H1 (cell line): ENCODE measurements at regions not wholly inside any gene's neighbourhood (a gene's known extent, or its start where the extent isn't known, plus 50 kb on each side); places are given as distances from the start of the nearest gene placed in this dataset.

Experiments used
- CTCF ChIA-PET: fragments of 300-600 bp; sonication (Branson Sonifier 250); formaldehyde crosslinking; loops from one replicate; lab custom pipeline; 2021; ENCODE audit not compliant: partially characterized antibody; lab: Charles Lee
- POLR2A ChIA-PET: fragments of 300-600 bp; sonication (Branson Sonifier 250); formaldehyde crosslinking; loops from one replicate; lab custom pipeline; 2021; ENCODE audit warnings: inconsistent platforms; ENCODE audit not compliant: partially characterized antibody; lab: Charles Lee
- DNase-seq, 2 experiments: peaks; one replicate each; pipeline versions ENCODE4 v3.0.0 to v3.0.0-alpha.2; 2010 to 2022; ENCODE audit warnings: low spot score in 2 of 2, low read depth in 1 of 2, mixed read lengths in 1 of 2
- FAIRE-seq: peaks from 2 replicates; lab custom pipeline; 2011; peaks lifted over from hg19 to GRCh38; lab: Jason Lieb, UNC
- H2AFZ ChIP-seq: 2 replicates; pipeline ENCODE4 v1.8.1; 2012; ENCODE audit warnings: low read length, inconsistent platforms
- H2AK5ac ChIP-seq: 2 replicates; pipeline ENCODE4 v1.6.1; 2013; ENCODE audit warnings: low read depth, low read length
- H2BK120ac ChIP-seq: replicated peaks from 2 replicates; pipeline ENCODE3; 2013; ENCODE audit warnings: low read depth, low read length, inconsistent platforms
- H2BK12ac ChIP-seq: 2 replicates; pipeline ENCODE4 v1.6.1; 2013; ENCODE audit warnings: low read depth, low read length
- H2BK15ac ChIP-seq: 2 replicates; pipeline ENCODE4 v1.6.1; 2013; ENCODE audit warnings: low read length
- H2BK20ac ChIP-seq: 2 replicates; pipeline ENCODE4 v1.6.1; 2013; ENCODE audit warnings: low read length
- H2BK5ac ChIP-seq: 2 replicates; pipeline ENCODE4 v1.6.1; 2013; ENCODE audit warnings: low read depth, low read length
- H3K14ac ChIP-seq: 2 replicates; pipeline ENCODE4 v1.6.1; 2013; ENCODE audit warnings: inconsistent platforms; ENCODE audit not compliant: insufficient read length
- H3K18ac ChIP-seq: 2 replicates; pipeline ENCODE4 v1.6.1; 2013; ENCODE audit warnings: low read length; ENCODE audit errors: extremely low read depth
- H3K23ac ChIP-seq: 2 replicates; pipeline ENCODE4 v1.6.1; 2013; ENCODE audit warnings: inconsistent platforms; ENCODE audit not compliant: insufficient read length
- H3K23me2 ChIP-seq: 2 replicates; pipeline ENCODE4 v1.6.1; 2013; ENCODE audit warnings: low read depth, low read length
- H3K27ac ChIP-seq: 2 replicates; pipeline ENCODE4 v1.6.1; 2011; ENCODE audit warnings: low read depth, low read length, inconsistent platforms
- H3K27me3 ChIP-seq, 4 experiments: replicated peaks in 1 of 4; 1 replicate in 1 of 4; 2 replicates in 3 of 4; pipeline versions ENCODE4 v1.6.1 to v1.8.1; 2011 to 2013; ENCODE audit warnings: low read length in 3 of 4, mild to moderate bottlenecking in 3 of 4, inconsistent platforms in 2 of 4, mixed read lengths in 2 of 4, moderate library complexity in 1 of 4; ENCODE audit not compliant: control insufficient read depth in 3 of 4, insufficient read depth in 3 of 4; ENCODE audit errors: extremely low read depth in 1 of 4
- H3K36me3 ChIP-seq, 4 experiments: 2 replicates each; pipeline versions ENCODE4 v1.6.1 to v1.8.1; 2011 to 2013; ENCODE audit warnings: mild to moderate bottlenecking in 4 of 4, low read length in 3 of 4, moderate library complexity in 2 of 4, control low read depth in 1 of 4, inconsistent platforms in 1 of 4; ENCODE audit not compliant: insufficient read depth in 4 of 4, control insufficient read depth in 2 of 4
- H3K4ac ChIP-seq: replicated peaks from 2 replicates; pipeline ENCODE3; 2013; ENCODE audit warnings: low read length, low read depth, mixed read lengths, inconsistent platforms; ENCODE audit not compliant: insufficient read length
- H3K4me1 ChIP-seq, 4 experiments: replicated peaks in 1 of 4; 1 replicate in 1 of 4; 2 replicates in 3 of 4; pipeline versions ENCODE4 v1.6.1 to v1.8.1; 2011 to 2013; ENCODE audit warnings: low read length in 3 of 4, inconsistent platforms in 2 of 4, mixed read lengths in 1 of 4; ENCODE audit not compliant: insufficient read depth in 4 of 4, control insufficient read depth in 3 of 4
- H3K4me2 ChIP-seq, 2 experiments: 2 replicates each; pipeline versions ENCODE4 v1.6.1 to v1.8.1; 2011 to 2013; ENCODE audit warnings: low read depth in 2 of 2, low read length in 2 of 2, control low read depth in 1 of 2, inconsistent platforms in 1 of 2, mild to moderate bottlenecking in 1 of 2; ENCODE audit not compliant: insufficient read depth in 1 of 2
- H3K4me3 ChIP-seq, 4 experiments: fragments of 200-600, 300-600 bp in 1 of 4; sonication (generic), shearing (Covaris generic), sonication (Bioruptor Twin) in 1 of 4; 2 replicates each; pipeline versions ENCODE4 v1.5.1 to v1.8.1; 2011 to 2016; ENCODE audit warnings: low read length in 4 of 4, low read depth in 3 of 4, control low read depth in 2 of 4, inconsistent platforms in 2 of 4, mild to moderate bottlenecking in 2 of 4, mixed read lengths in 1 of 4, moderate library complexity in 1 of 4; ENCODE audit not compliant: insufficient read depth in 2 of 4; ENCODE audit errors: extremely low read depth in 1 of 4
- H3K56ac ChIP-seq: replicated peaks from 2 replicates; pipeline ENCODE3; 2013; ENCODE audit warnings: low read depth, mild to moderate bottlenecking, mixed read lengths, low read length, inconsistent platforms; ENCODE audit not compliant: insufficient read length
- H3K79me1 ChIP-seq: 2 replicates; pipeline ENCODE4 v1.6.1; 2013; ENCODE audit warnings: low read depth, low read length, control low read depth
- H3K79me2 ChIP-seq, 2 experiments: 2 replicates each; pipeline versions ENCODE4 v1.6.1 to v1.8.1; 2012 to 2013; ENCODE audit warnings: low read length in 2 of 2, mild to moderate bottlenecking in 2 of 2, inconsistent platforms in 1 of 2; ENCODE audit not compliant: insufficient read depth in 2 of 2, control insufficient read depth in 1 of 2
- H3K9ac ChIP-seq, 4 experiments: replicated peaks in 1 of 4; 1 replicate in 1 of 4; 2 replicates in 3 of 4; pipeline versions ENCODE4 v1.6.1 to v1.8.1; 2011 to 2013; ENCODE audit warnings: low read depth in 3 of 4, low read length in 3 of 4, control low read depth in 2 of 4, mild to moderate bottlenecking in 2 of 4, moderate library complexity in 2 of 4, inconsistent platforms in 1 of 4; ENCODE audit errors: extremely low read depth in 1 of 4
- H3K9me3 ChIP-seq, 2 experiments: 2 replicates each; pipeline versions ENCODE4 v1.6.1 to v1.8.1; 2012 to 2013; ENCODE audit warnings: mild to moderate bottlenecking in 2 of 2, moderate library complexity in 2 of 2, control low read depth in 1 of 2, inconsistent platforms in 1 of 2, low read depth in 1 of 2, low read length in 1 of 2, mixed read lengths in 1 of 2; ENCODE audit not compliant: insufficient read depth in 2 of 2
- H4K20me1 ChIP-seq, 2 experiments: replicated peaks in 1 of 2; 2 replicates each; pipeline versions ENCODE3 to v1.8.1; 2011 to 2013; ENCODE audit warnings: inconsistent platforms in 2 of 2, low read length in 2 of 2, mild to moderate bottlenecking in 1 of 2; ENCODE audit not compliant: insufficient read depth in 2 of 2, control insufficient read depth in 1 of 2
- H4K5ac ChIP-seq: 2 replicates; pipeline ENCODE4 v1.6.1; 2013; ENCODE audit warnings: low read length, low read depth, mixed read lengths, inconsistent platforms; ENCODE audit not compliant: insufficient read length
- H4K8ac ChIP-seq: 2 replicates; pipeline ENCODE4 v1.8.0; 2013; ENCODE audit warnings: mild to moderate bottlenecking, moderate library complexity, low read length, inconsistent platforms; ENCODE audit not compliant: insufficient read depth; ENCODE audit errors: extremely low read depth
- H4K91ac ChIP-seq: replicated peaks from 2 replicates; pipeline ENCODE3; 2013; ENCODE audit warnings: low read length, mixed read lengths, inconsistent platforms; ENCODE audit not compliant: insufficient read length
- BCL11A ChIP-seq, 2 experiments: IDR thresholded peaks; one replicate each; pipeline ENCODE4 v1.6.1; 2011; ENCODE audit warnings: low read depth in 2 of 2, low read length in 2 of 2, mild to moderate bottlenecking in 2 of 2
- BRCA1 ChIP-seq: IDR thresholded peaks from 2 replicates; pipeline ENCODE4 v1.6.1; 2012; ENCODE audit warnings: low read depth, low read length, improper control_type of control experiment
- CBX5 ChIP-seq: fragments of 300-800, 300-1000 bp; sonication (generic); IDR thresholded peaks from 2 replicates; pipeline ENCODE4 v1.7.1; 2016; ENCODE audit warnings: antibody characterized with exemption, low read length, low read depth
- CBX8 ChIP-seq: fragments of 300-800, 300-1000 bp; sonication (generic); IDR thresholded peaks from 2 replicates; pipeline ENCODE4 v1.7.1; 2016; ENCODE audit warnings: low read depth, low read length, borderline replicate concordance
- GABPA ChIP-seq: IDR thresholded peaks from 2 replicates; pipeline ENCODE4 v1.6.1; 2011; ENCODE audit warnings: mild to moderate bottlenecking, low read length, moderate library complexity, borderline replicate concordance; ENCODE audit not compliant: insufficient read depth
- GTF2F1 ChIP-seq: IDR thresholded peaks from 2 replicates; pipeline ENCODE4 v1.6.1; 2012; ENCODE audit warnings: low read depth, low read length, improper control_type of control experiment, borderline replicate concordance
- NANOG ChIP-seq: IDR thresholded peaks from 2 replicates; pipeline ENCODE4 v1.6.1; 2011; ENCODE audit warnings: low read length, low read depth, mild to moderate bottlenecking, inconsistent platforms; ENCODE audit not compliant: insufficient read depth, poor library complexity, severe bottlenecking
- RFX5 ChIP-seq: IDR thresholded peaks from 2 replicates; pipeline ENCODE4 v1.6.1; 2011; ENCODE audit warnings: low read depth, low read length, improper control_type of control experiment, borderline replicate concordance
- RXRA ChIP-seq: IDR thresholded peaks from 2 replicates; pipeline ENCODE4 v1.6.1; 2011; ENCODE audit warnings: low read depth, mild to moderate bottlenecking, low read length, moderate library complexity; ENCODE audit not compliant: insufficient read depth
- SIX5 ChIP-seq: IDR thresholded peaks from 2 replicates; pipeline ENCODE4 v1.6.1; 2011; ENCODE audit warnings: mild to moderate bottlenecking, low read depth, low read length
- SRF ChIP-seq: IDR thresholded peaks from 2 replicates; pipeline ENCODE4 v1.6.1; 2011; ENCODE audit warnings: mild to moderate bottlenecking, low read depth, low read length, moderate library complexity
- TBP ChIP-seq: IDR thresholded peaks from 2 replicates; pipeline ENCODE4 v1.6.1; 2011; ENCODE audit warnings: low read depth, low read length, improper control_type of control experiment
- TCF12 ChIP-seq: IDR thresholded peaks from 2 replicates; pipeline ENCODE4 v1.6.1; 2011; ENCODE audit warnings: low read depth, mild to moderate bottlenecking, low read length
- YY1 ChIP-seq: IDR thresholded peaks from 2 replicates; pipeline ENCODE4 v1.6.1; 2011; ENCODE audit warnings: low read depth, mild to moderate bottlenecking, low read length
- ZNF274 ChIP-seq: IDR thresholded peaks from 2 replicates; pipeline ENCODE4 v1.7.0; 2012; ENCODE audit warnings: low read length, borderline replicate concordance; ENCODE audit errors: extremely low read depth
- WGBS, 2 experiments: shearing (Covaris generic) in 1 of 2; methylation state at CpG; one replicate each; pipeline versions ENCODE4 v1.1.6 to v1.1.7; 2013 to 2015; ENCODE audit warnings: low lambda C conversion rate in 2 of 2, mixed read lengths in 2 of 2, inconsistent platforms in 1 of 2, low coverage in 1 of 2, missing lambda C conversion rate in 1 of 2; ENCODE audit not compliant: insufficient replicate concordance in 2 of 2, insufficient coverage in 1 of 2, insufficient read length in 1 of 2; ENCODE audit errors: extremely low coverage in 1 of 2, missing lambda C conversion rate in 1 of 2; 5-methylcytosine and 5-hydroxymethylcytosine counted together

DNA sequence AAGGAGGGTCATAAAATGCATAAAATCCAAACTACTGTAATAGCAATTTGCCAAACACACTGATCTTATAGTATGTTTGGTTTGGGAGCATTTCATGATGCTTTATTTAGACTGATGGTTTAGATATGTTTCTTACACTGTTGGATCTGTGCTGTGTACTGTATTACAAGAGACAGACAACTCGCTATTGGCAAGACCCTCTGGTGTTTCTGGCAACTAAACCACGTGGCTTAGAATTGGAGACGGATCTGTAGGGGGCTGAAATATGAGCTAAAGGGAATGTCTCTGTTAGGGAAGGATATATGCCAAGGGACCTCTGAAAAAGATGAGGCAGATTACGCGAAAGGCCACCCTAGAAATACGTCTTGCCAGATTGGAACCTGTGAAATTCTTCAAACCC is 208.7 kb downstream of the BARX2 start:
- POLR2A ChIA-PET = no interaction called here

More for the DNA sequence above, 208.7 kb downstream of the BARX2 start:
- Histone ChIP-seq H4K20me1 (no peaks in the 10 kb centered on the region), H3K23ac (no peak overlapping the region), H4K91ac (no peak overlapping the region), H2BK20ac (no peak overlapping the region), H2BK5ac (no peak overlapping the region), H3K4me3 (no peak overlapping the region), H3K4me2 (no peak overlapping the region), H3K4me1 (peaks cover 0 to 3% (median 2%) of the 10 kb centered on the region in 4 experiments; a peak in 3 of 7 replicates), H3K9ac (no peak overlapping the region), H4K8ac (no peak overlapping the region), H2AFZ (no peak overlapping the region), H2BK120ac (no peak overlapping the region), H3K4ac (no peak overlapping the region), H2AK5ac (no peak overlapping the region), H3K79me1 (no peaks in the 10 kb centered on the region), H3K9me3 (no peaks in the 10 kb centered on the region), H4K5ac (no peak overlapping the region), H3K79me2 (no peaks in the 10 kb centered on the region), H3K27ac (no peak overlapping the region), H3K14ac (no peak overlapping the region), H2BK12ac (no peak overlapping the region), H3K56ac (no peak overlapping the region), H3K18ac (no peak overlapping the region), H3K36me3 (no peaks in the 10 kb centered on the region), H3K23me2 (no peaks in the 10 kb centered on the region; the same call in 1 of the 2 replicates), H3K27me3 (peaks cover 0 to 2% (median 0%) of the 10 kb centered on the region in 4 experiments; a peak in 1 of 7 replicates), H2BK15ac (no peak overlapping the region)
- no peak for FAIRE-seq
- TF ChIP-seq BRCA1 = no peak
- no peak for TF ChIP-seq RXRA
- no peak for TF ChIP-seq CBX5
- no peak for TF ChIP-seq GTF2F1
- no peak for TF ChIP-seq NANOG
- no peak for TF ChIP-seq YY1
- no peak for TF ChIP-seq CBX8
- TF ChIP-seq TBP = no peak
- no peak for TF ChIP-seq BCL11A (IDR thresholded peaks at IDR 0.05; ENCODE audit: low read depth in 2 of 2, low read length in 2 of 2)
- no peak for TF ChIP-seq SIX5
- TF ChIP-seq RFX5 = no peak
- no peak for TF ChIP-seq GABPA
- TF ChIP-seq TCF12 = no peak
- no peak for TF ChIP-seq ZNF274
- no peak for TF ChIP-seq SRF
- CTCF ChIA-PET = interaction anchor here (0.8 to 2.8 kb wide), 4 partner anchors 9 to 166 kb away, joined by 3 to 16 read pairs (median 4); no protein-coding TSS in a partner anchor
- WGBS, 2 experiments = 84% methylated on average over 6 of the region's 6 CpGs; no CpG with 5 or more reads in 1 of the 2 experiments
- no peak for DNase-seq
